Lower leg skin (tissue), 4 donors: ENCODE measurements at regions not wholly inside any gene's neighbourhood (a gene's known extent, or its start where the extent isn't known, plus 50 kb on each side); places are given as distances from the start of the nearest gene placed in this dataset.

Experiments
- DNase-seq, 2 donors: peaks; one replicate each; pipeline ENCODE4 v3.0.0-alpha.2; 2019; ENCODE audit warnings: low spot score in 2 of 2
- H3K4me3 ChIP-seq: fragments of 200-600 bp; sonication (generic); 2 replicates; pipeline ENCODE4 v1.5.1; 2017; ENCODE audit warnings: mild to moderate bottlenecking, low read depth; ENCODE audit not compliant: poor library complexity, severe bottlenecking
- POLR2A ChIP-seq, 2 donors: fragments of 450-650 bp; IDR thresholded peaks; one replicate each; pipeline ENCODE4 v1.6.1; 2016 to 2017; ENCODE audit warnings: antibody characterized with exemption in 2 of 2, mild to moderate bottlenecking in 1 of 2, moderate library complexity in 1 of 2
- WGBS, 2 donors: methylation state at CpG; one replicate each; pipeline ENCODE4 v1.1.5; 2018; 5-methylcytosine and 5-hydroxymethylcytosine counted together
- intact Hi-C: fragments of 100-400 bp; cut with DNase I; formaldehyde crosslinking; loops from one replicate; pipeline ENCODE4 v1.15.0; 2023; ENCODE audit warnings: low total_unique reads
- TF ChIP-seq, protein P1 (sequence below), 3 donors: fragments of 450-650 bp; IDR thresholded peaks; one replicate each; pipeline ENCODE4 v1.5.1; 2016; ENCODE audit warnings: antibody characterized with exemption in 3 of 3, mild to moderate bottlenecking in 3 of 3, moderate library complexity in 2 of 3

DNA sequence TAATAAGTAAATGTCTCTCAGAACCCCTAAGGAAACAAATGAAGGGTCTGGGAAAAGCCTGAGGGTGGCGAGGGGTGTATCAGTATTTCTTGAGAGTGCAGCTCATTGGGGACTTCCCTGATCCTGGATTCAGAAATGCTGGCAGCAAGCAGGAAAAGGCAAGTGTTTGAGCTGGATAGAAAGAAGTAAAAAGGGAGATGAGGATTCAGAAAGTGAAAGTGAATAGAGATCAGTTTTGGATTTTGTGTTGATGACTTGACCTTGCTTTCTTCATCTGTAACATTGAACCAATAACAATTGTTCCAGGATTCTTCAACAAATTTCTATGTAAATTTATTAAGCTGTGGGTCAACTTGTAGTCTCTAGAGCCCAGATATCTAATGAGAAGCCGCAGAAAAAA, 66.9 kb upstream of the CTSC start:
- TF ChIP-seq POLR2A (IDR thresholded peaks at IDR 0.05) = no peak
- TF ChIP-seq, protein P1, sequence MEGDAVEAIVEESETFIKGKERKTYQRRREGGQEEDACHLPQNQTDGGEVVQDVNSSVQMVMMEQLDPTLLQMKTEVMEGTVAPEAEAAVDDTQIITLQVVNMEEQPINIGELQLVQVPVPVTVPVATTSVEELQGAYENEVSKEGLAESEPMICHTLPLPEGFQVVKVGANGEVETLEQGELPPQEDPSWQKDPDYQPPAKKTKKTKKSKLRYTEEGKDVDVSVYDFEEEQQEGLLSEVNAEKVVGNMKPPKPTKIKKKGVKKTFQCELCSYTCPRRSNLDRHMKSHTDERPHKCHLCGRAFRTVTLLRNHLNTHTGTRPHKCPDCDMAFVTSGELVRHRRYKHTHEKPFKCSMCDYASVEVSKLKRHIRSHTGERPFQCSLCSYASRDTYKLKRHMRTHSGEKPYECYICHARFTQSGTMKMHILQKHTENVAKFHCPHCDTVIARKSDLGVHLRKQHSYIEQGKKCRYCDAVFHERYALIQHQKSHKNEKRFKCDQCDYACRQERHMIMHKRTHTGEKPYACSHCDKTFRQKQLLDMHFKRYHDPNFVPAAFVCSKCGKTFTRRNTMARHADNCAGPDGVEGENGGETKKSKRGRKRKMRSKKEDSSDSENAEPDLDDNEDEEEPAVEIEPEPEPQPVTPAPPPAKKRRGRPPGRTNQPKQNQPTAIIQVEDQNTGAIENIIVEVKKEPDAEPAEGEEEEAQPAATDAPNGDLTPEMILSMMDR (IDR thresholded peaks at IDR 0.05) = no peak
- DNase-seq = no peak
- intact Hi-C loops = no loop called here
- no peak overlapping the region for H3K4me3 ChIP-seq
- 46 to 68% methylated on average over 2 of the region's 2 CpGs for WGBS, 2 donors

DNA sequence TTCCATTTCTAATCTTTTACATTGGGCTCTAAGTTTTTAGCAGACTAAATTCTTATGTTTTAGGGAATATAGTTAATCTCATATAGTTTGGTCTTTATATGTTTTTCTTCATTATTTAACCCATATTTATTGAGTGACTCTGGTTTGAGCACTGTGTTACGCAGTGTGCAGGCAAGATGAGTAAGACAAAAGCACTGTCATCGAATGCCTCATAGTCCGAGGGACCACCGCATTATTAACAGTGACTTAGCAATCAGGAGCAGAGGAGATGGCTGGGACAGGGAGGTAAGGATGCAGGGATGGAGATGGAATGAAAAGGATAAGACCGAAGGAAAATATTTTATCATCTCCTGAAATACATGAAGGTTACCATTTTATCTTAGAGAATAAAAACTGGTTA, 65.2 kb upstream of the CTSC start:
- no peak for DNase-seq
- intact Hi-C loops = no loop called here
- TF ChIP-seq, protein P1 (IDR thresholded peaks at IDR 0.05) = no peak
- no peak for TF ChIP-seq POLR2A (IDR thresholded peaks at IDR 0.05)
- no peak overlapping the region for H3K4me3 ChIP-seq
- WGBS, 2 donors = 94 to 96% methylated on average over 5 of the region's 5 CpGs

DNA sequence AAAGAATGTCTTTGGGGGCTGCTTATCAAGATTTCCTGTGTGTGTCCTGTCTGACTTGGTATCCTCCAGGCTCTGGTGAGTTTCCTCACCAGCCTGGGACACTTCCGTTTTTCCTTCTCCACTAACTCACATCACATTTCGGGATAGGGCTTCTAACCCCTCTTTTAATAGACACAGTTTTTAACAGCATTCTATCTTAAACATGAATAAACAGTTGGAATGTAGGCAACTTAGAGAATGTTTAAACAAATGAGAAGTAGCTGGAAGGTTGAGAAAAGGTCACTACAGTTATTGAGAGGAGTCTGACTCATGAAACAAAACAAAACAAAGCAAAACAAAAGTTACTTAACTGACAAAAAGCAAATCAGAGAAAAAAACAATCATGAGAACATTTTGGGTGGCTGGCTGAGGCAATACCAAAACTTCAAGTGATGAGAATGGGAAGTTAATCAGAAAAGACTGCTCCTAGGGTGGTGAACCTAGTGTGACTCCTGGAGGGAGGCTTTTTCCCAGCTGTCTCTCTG, 64.7 kb upstream of the CTSC start:
- no peak for TF ChIP-seq POLR2A (IDR thresholded peaks at IDR 0.05)
- TF ChIP-seq, protein P1 (IDR thresholded peaks at IDR 0.05) = no peak
- DNase-seq = no peak
- intact Hi-C loops = no loop called here
- WGBS, 2 donors = 57 to 67% methylated on average over 2 of the region's 2 CpGs
- H3K4me3 ChIP-seq = no peak overlapping the region

DNA sequence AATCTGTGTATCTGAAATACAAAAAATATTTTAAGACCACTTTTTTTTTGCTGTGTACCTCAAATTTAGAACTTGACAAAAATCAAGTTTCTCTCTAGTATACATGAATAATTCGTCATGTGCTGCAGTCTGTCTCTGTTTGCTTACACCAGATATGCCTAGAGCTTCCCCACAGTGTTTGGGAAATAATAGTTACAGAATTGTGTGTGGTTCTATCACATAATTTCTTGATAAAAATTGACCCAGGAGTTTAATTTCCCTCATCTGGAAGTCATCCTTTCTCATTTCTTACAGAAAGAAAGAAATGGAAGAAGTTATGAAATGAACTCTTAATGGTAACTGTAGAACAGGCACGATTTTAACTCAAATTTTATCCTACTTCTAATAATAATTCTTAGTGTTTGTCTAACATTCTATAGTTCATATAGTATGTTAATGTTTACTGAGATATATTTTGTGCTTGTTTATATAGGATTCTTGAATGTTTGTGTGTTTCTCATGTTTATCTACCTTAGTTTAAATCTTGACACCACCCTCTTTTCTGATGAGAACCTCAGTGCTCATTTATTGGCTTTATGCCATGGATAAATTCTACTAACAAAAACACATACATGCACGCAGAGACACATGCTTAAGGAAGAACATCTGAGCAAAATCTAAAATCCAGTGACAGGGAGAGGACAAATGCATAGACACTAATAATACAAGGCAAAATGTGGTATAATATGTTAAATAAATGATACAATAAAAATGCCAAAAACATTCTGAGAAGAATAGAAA, 61.4 kb upstream of the CTSC start:
- H3K4me3 ChIP-seq = no peak overlapping the region
- TF ChIP-seq, protein P1 (IDR thresholded peaks at IDR 0.05) = no peak
- no peak for TF ChIP-seq POLR2A (IDR thresholded peaks at IDR 0.05)
- intact Hi-C loops = no loop called here
- WGBS, 2 donors = 64 to 66% methylated on average over 3 of the region's 3 CpGs
- DNase-seq = no peak

DNA sequence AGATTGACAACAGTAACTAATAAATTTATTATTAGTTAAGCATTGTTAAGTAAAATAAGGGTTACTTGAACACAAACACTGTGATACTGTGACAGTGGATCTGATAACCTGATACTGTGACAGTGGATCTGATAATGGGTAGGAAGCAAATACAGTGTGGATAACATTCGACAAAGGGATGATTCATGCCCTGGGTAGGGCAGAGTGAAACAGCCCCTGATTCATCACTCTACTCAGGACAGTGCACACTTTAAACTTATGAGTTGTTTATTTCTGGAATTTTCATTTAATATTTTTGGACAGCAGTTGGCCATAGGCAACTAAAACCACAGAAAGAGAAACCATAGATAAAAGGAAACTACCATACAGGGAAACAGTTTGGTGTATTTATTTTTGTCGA, 60.8 kb upstream of the CTSC start:
- TF ChIP-seq, protein P1 (IDR thresholded peaks at IDR 0.05) = no peak
- no peak for TF ChIP-seq POLR2A (IDR thresholded peaks at IDR 0.05)
- no peak overlapping the region for H3K4me3 ChIP-seq
- DNase-seq = no peak
- 25 to 41% methylated on average over 2 of the region's 2 CpGs for WGBS, 2 donors
- intact Hi-C loops = no loop called here
